ENCODE measurements at regions not wholly inside any gene's neighbourhood (a gene's known extent, or its start where the extent isn't known, plus 50 kb on each side); places are given as distances from the start of the nearest gene placed in this dataset.

GRCh38 chr22:48433647-48434046 is 1394.0 kb downstream of the BRD1 start:
- H3K27ac Mint-ChIP-seq, result no peak overlapping the region
- peaks cover 2% of the 10 kb centered on the region for H3K27me3 Mint-ChIP-seq
- H3K9me3 Mint-ChIP-seq, result no peaks in the 10 kb centered on the region
- no peaks in the 10 kb centered on the region for H3K4me1 Mint-ChIP-seq (ENCODE audit: low read depth)
- H3K4me3 Mint-ChIP-seq, result no peak overlapping the region
- H3K36me3 Mint-ChIP-seq (ENCODE audit: low read depth), result no peaks in the 10 kb centered on the region
- no peak for DNase-seq

- H3K36me3 Mint-ChIP-seq (ENCODE audit: low read depth), result no peaks in the 10 kb centered on the region
- no peak overlapping the region for H3K27ac Mint-ChIP-seq
- peaks cover 2% of the 10 kb centered on the region for H3K27me3 Mint-ChIP-seq
- H3K4me3 Mint-ChIP-seq, result no peak overlapping the region
- H3K4me1 Mint-ChIP-seq (ENCODE audit: low read depth), result no peaks in the 10 kb centered on the region
- no peak for DNase-seq
- no peaks in the 10 kb centered on the region for H3K9me3 Mint-ChIP-seq
Measured at GRCh38 chr22:48432781-48433518, 1394.7 kb downstream of the BRD1 start.

- DNase-seq, result no peak
- Mint-ChIP-seq H3K4me3 (no peak overlapping the region), H3K27ac (no peak overlapping the region), H3K4me1 (ENCODE audit: low read depth) (no peaks in the 10 kb centered on the region), H3K36me3 (ENCODE audit: low read depth) (no peaks in the 10 kb centered on the region), H3K9me3 (no peaks in the 10 kb centered on the region), H3K27me3 (peaks cover 2% of the 10 kb centered on the region)
Measured at GRCh38 chr22:48431536-48432315, 1395.9 kb downstream of the BRD1 start.

GRCh38 chr22:48431014-48431413 is 1396.7 kb downstream of the BRD1 start:
- DNase-seq, result no peak
- no peaks in the 10 kb centered on the region for H3K9me3 Mint-ChIP-seq
- no peaks in the 10 kb centered on the region for H3K36me3 Mint-ChIP-seq (ENCODE audit: low read depth)
- no peak overlapping the region for H3K27ac Mint-ChIP-seq
- no peak overlapping the region for H3K4me3 Mint-ChIP-seq
- H3K4me1 Mint-ChIP-seq (ENCODE audit: low read depth), result no peaks in the 10 kb centered on the region
- peaks cover 2% of the 10 kb centered on the region for H3K27me3 Mint-ChIP-seq

GRCh38 chr22:48429446-48430020 is 1398.1 kb downstream of the BRD1 start:
- Mint-ChIP-seq H3K9me3 (no peaks in the 10 kb centered on the region), H3K4me1 (ENCODE audit: low read depth) (no peaks in the 10 kb centered on the region), H3K36me3 (ENCODE audit: low read depth) (no peaks in the 10 kb centered on the region), H3K27ac (no peak overlapping the region), H3K27me3 (peaks cover 5% of the 10 kb centered on the region), H3K4me3 (no peak overlapping the region)
- DNase-seq, result no peak

GRCh38 chr22:48428631-48429371 is 1398.9 kb downstream of the BRD1 start:
- H3K36me3 Mint-ChIP-seq (ENCODE audit: low read depth), result no peaks in the 10 kb centered on the region
- no peak overlapping the region for H3K27ac Mint-ChIP-seq
- DNase-seq, result no peak
- peaks cover 5% of the 10 kb centered on the region for H3K27me3 Mint-ChIP-seq
- no peak overlapping the region for H3K4me3 Mint-ChIP-seq
- no peaks in the 10 kb centered on the region for H3K9me3 Mint-ChIP-seq
- H3K4me1 Mint-ChIP-seq (ENCODE audit: low read depth), result no peaks in the 10 kb centered on the region

GRCh38 chr22:48427731-48428211 is 1399.9 kb downstream of the BRD1 start:
- Mint-ChIP-seq H3K4me1 (ENCODE audit: low read depth) (no peaks in the 10 kb centered on the region), H3K27me3 (peaks cover 5% of the 10 kb centered on the region), H3K27ac (no peak overlapping the region), H3K36me3 (ENCODE audit: low read depth) (no peaks in the 10 kb centered on the region), H3K4me3 (no peak overlapping the region), H3K9me3 (no peaks in the 10 kb centered on the region)
- no peak for DNase-seq

GRCh38 chr22:48426466-48427380 is 1401.0 kb downstream of the BRD1 start:
- no peak overlapping the region for H3K27ac Mint-ChIP-seq
- H3K27me3 Mint-ChIP-seq, result peaks cover 5% of the 10 kb centered on the region
- H3K4me3 Mint-ChIP-seq, result no peak overlapping the region
- no peaks in the 10 kb centered on the region for H3K9me3 Mint-ChIP-seq
- DNase-seq, result no peak
- no peaks in the 10 kb centered on the region for H3K36me3 Mint-ChIP-seq (ENCODE audit: low read depth)
- H3K4me1 Mint-ChIP-seq (ENCODE audit: low read depth), result no peaks in the 10 kb centered on the region

GRCh38 chr22:48425641-48426040 is 1402.0 kb downstream of the BRD1 start:
- H3K27ac Mint-ChIP-seq, result no peak overlapping the region
- H3K4me3 Mint-ChIP-seq, result no peak overlapping the region

GRCh38 chr22:48425091-48425506 is 1402.6 kb downstream of the BRD1 start:
- Mint-ChIP-seq H3K4me1 (ENCODE audit: low read depth) (no peaks in the 10 kb centered on the region), H3K4me3 (no peak overlapping the region), H3K9me3 (no peaks in the 10 kb centered on the region), H3K27ac (no peak overlapping the region), H3K27me3 (peaks cover 5% of the 10 kb centered on the region), H3K36me3 (ENCODE audit: low read depth) (no peaks in the 10 kb centered on the region)
- no peak for DNase-seq

More at GRCh38 chr22:48425641-48426040, 1402.0 kb downstream of the BRD1 start:
- H3K4me1 Mint-ChIP-seq (ENCODE audit: low read depth), result no peaks in the 10 kb centered on the region
- peaks cover 5% of the 10 kb centered on the region for H3K27me3 Mint-ChIP-seq
- DNase-seq, result no peak
- H3K9me3 Mint-ChIP-seq, result no peaks in the 10 kb centered on the region
- no peaks in the 10 kb centered on the region for H3K36me3 Mint-ChIP-seq (ENCODE audit: low read depth)

- peaks cover 5% of the 10 kb centered on the region for H3K27me3 Mint-ChIP-seq
- no peak for DNase-seq
- no peaks in the 10 kb centered on the region for H3K36me3 Mint-ChIP-seq (ENCODE audit: low read depth)
- H3K9me3 Mint-ChIP-seq, result no peaks in the 10 kb centered on the region
- no peaks in the 10 kb centered on the region for H3K4me1 Mint-ChIP-seq (ENCODE audit: low read depth)
- no peak overlapping the region for H3K27ac Mint-ChIP-seq
- no peak overlapping the region for H3K4me3 Mint-ChIP-seq
Measured at GRCh38 chr22:48424661-48425060, 1403.0 kb downstream of the BRD1 start.

GRCh38 chr22:48424201-48424627 is 1403.5 kb downstream of the BRD1 start:
- Mint-ChIP-seq H3K4me3 (no peak overlapping the region), H3K36me3 (ENCODE audit: low read depth) (no peaks in the 10 kb centered on the region), H3K27me3 (peaks cover 7% of the 10 kb centered on the region), H3K4me1 (ENCODE audit: low read depth) (no peaks in the 10 kb centered on the region), H3K27ac (no peak overlapping the region), H3K9me3 (no peaks in the 10 kb centered on the region)
- DNase-seq, result no peak

GRCh38 chr22:48423481-48423911 is 1404.2 kb downstream of the BRD1 start:
- DNase-seq, result no peak
- H3K4me3 Mint-ChIP-seq, result no peak overlapping the region

More at GRCh38 chr22:48423481-48423911, 1404.2 kb downstream of the BRD1 start:
- no peaks in the 10 kb centered on the region for H3K36me3 Mint-ChIP-seq (ENCODE audit: low read depth)
- H3K27me3 Mint-ChIP-seq, result peaks cover 8% of the 10 kb centered on the region
- H3K4me1 Mint-ChIP-seq (ENCODE audit: low read depth), result no peaks in the 10 kb centered on the region
- no peak overlapping the region for H3K27ac Mint-ChIP-seq
- H3K9me3 Mint-ChIP-seq, result no peaks in the 10 kb centered on the region

Measured in activated T-cell treated with anti-CD3 and anti-CD28 coated beads, Interleukin-2, amount 50 U/mL, for 24 hours (primary cell).